ENCODE measurements at regions not wholly inside any gene's neighbourhood (a gene's known extent, or its start where the extent isn't known, plus 50 kb on each side); places are given as distances from the start of the nearest gene placed in this dataset.

GRCh38 chrX:107537815-107538214, 88.4 kb downstream of the FRMPD3 start:
- Histone ChIP-seq H3K23ac (ENCODE audit: low read depth, low read length) (no peak overlapping the region), H2BK20ac (ENCODE audit: low read depth, low read length) (no peak overlapping the region), H4K5ac (ENCODE audit: low read depth, low read length) (no peak overlapping the region), H2AK9ac (replicated peaks; ENCODE audit: low read depth, low read length, poor library complexity) (no peak overlapping the region), H4K8ac (ENCODE audit: low read depth in 2 of 2, low read length in 2 of 2) (no peak overlapping the region), H2AFZ (replicated peaks; ENCODE audit: low read length, poor library complexity) (no peak overlapping the region), H3K56ac (ENCODE audit: extremely low read depth, insufficient read depth, low read length) (no peak overlapping the region), H2BK15ac (ENCODE audit: low read depth, low read length) (no peak overlapping the region), H3K4me2 (ENCODE audit: low read depth, low read length) (no peak overlapping the region), H3K4ac (ENCODE audit: low read depth, low read length) (no peak overlapping the region), H3K79me1 (ENCODE audit: low read depth in 1 of 2, low read length in 2 of 2) (no peaks in the 10 kb centered on the region), H2BK120ac (ENCODE audit: low read depth, low read length) (no peak overlapping the region), H3K4me3 (ENCODE audit: insufficient read depth, low read depth, low read length) (no peak overlapping the region), H2AK5ac (ENCODE audit: low read depth, low read length) (no peak overlapping the region), H3K9me3 (ENCODE audit: control insufficient read depth, insufficient read depth, low read length) (no peaks in the 10 kb centered on the region), H4K20me1 (ENCODE audit: insufficient read depth, low read length) (no peaks in the 10 kb centered on the region), H2BK5ac (ENCODE audit: low read depth, low read length, poor library complexity, severe bottlenecking) (no peak overlapping the region), H3K9me1 (ENCODE audit: insufficient read depth, low read length) (no peaks in the 10 kb centered on the region), H4K91ac (ENCODE audit: insufficient read depth, low read depth, low read length) (no peak overlapping the region), H3K18ac (ENCODE audit: low read depth, low read length) (no peak overlapping the region), H3K27me3 (ENCODE audit: control insufficient read depth, insufficient read depth, low read length) (peaks cover 7% of the 10 kb centered on the region), H3K4me1 (ENCODE audit: control insufficient read depth, insufficient read depth, low read length) (no peaks in the 10 kb centered on the region), H3K36me3 (ENCODE audit: control insufficient read depth, insufficient read depth, low read length) (no peaks in the 10 kb centered on the region), H3K27ac (ENCODE audit: insufficient read depth, low read length) (no peak overlapping the region), H3K9ac (ENCODE audit: low read depth, low read length) (no peak overlapping the region), H3K14ac (replicated peaks; ENCODE audit: low read depth, low read length) (no peak overlapping the region)
- peak; percentile 63 for ATAC-seq (ENCODE audit: low read depth)
- peak; percentile 50 for DNase-seq
- BruUV-seq (replicated peaks), result no TSS peak
- TF ChIP-seq RAD21 (IDR thresholded peaks at IDR 0.05; ENCODE audit: low read length), result peak; percentile 76
- TF ChIP-seq USF2 (IDR thresholded peaks at IDR 0.05; ENCODE audit: low read depth, low read length), result no peak
- TF ChIP-seq CEBPB (IDR thresholded peaks at IDR 0.05; ENCODE audit: low read depth, low read length), result no peak
- no peak for TF ChIP-seq NFE2L2 (IDR thresholded peaks at IDR 0.05; ENCODE audit: low read depth, low read length)
- peak; percentile 59 for TF ChIP-seq CTCF (conservative IDR thresholded peaks at IDR 0.05; ENCODE audit: low read depth, low read length)
- peak; percentile 56 for TF ChIP-seq SMC3 (IDR thresholded peaks at IDR 0.05; ENCODE audit: low read depth, low read length)
- no peak for TF ChIP-seq MAFK (IDR thresholded peaks at IDR 0.05; ENCODE audit: low read depth, low read length)
- no peak for TF ChIP-seq RFX5 (IDR thresholded peaks at IDR 0.05; ENCODE audit: low read depth, low read length)
- in situ Hi-C loops (cut with MboI; ENCODE audit: low sequenced_read_pairs) (no loop called here), dilution Hi-C loops (cut with HindIII; ENCODE audit: low sequenced_read_pairs, unreplicated experiment) (no loop called here), intact Hi-C loops (cut with micrococcal nuclease) (loop anchor here (1.0 to 5.0 kb wide), 5 partner anchors 91 to 534 kb away; partner anchors contain the start of genes NCBP2L and PRPS1)
- WGBS, 2 experiments (ENCODE audit: extremely low coverage in 2 of 2, insufficient read length in 1 of 2), result 70% methylated on average over 2 of the region's 6 CpGs; no CpG with 5 or more reads in 1 of the 2 experiments
- POLR2A ChIA-PET (ENCODE audit: unreplicated experiment), result no interaction called here
- CTCF ChIA-PET, result interaction anchor here (0.8 to 1.2 kb wide), 7 partner anchors 16 to 239 kb away, joined by 3 to 5 read pairs (median 3); partner anchors contain the start of genes NCBP2L and PRPS1
